AG20443 (cell line): ENCODE measurements at regions not wholly inside any gene's neighbourhood (a gene's known extent, or its start where the extent isn't known, plus 50 kb on each side); places are given as distances from the start of the nearest gene placed in this dataset.
"Not testable (repeated sequence)": the region's sequence is repeated elsewhere in the genome, so short reads cannot be mapped to it uniquely, and the experiment has no call there.

Experiments used
- DNase-seq: peaks from one replicate; pipeline ENCODE4 v3.0.0; 2012; ENCODE audit warnings: low spot score, mixed read lengths

GRCh38 chr6:15096894-15097837 is 148.7 kb upstream of the JARID2 start:
- no peak for DNase-seq

GRCh38 chr6:15101130-15101529 is 144.7 kb upstream of the JARID2 start:
- DNase-seq = no peak

- no peak for DNase-seq
Measured at GRCh38 chr6:15102241-15102640, 143.6 kb upstream of the JARID2 start.

- no peak for DNase-seq
Measured at GRCh38 chr6:15106958-15107643, 138.8 kb upstream of the JARID2 start.

GRCh38 chr6:15107644-15108382 is 138.1 kb upstream of the JARID2 start:
- DNase-seq = no peak

- no peak for DNase-seq
Measured at GRCh38 chr6:15108383-15108715, 137.5 kb upstream of the JARID2 start.

GRCh38 chr6:15109338-15110090 is 136.4 kb upstream of the JARID2 start:
- DNase-seq = no peak

GRCh38 chr6:15110726-15111354 is 135.0 kb upstream of the JARID2 start:
- no peak for DNase-seq

GRCh38 chr6:15111576-15111975 is 134.3 kb upstream of the JARID2 start:
- not testable (repeated sequence) for DNase-seq

- no peak for DNase-seq
Measured at GRCh38 chr6:15113587-15113986, 132.3 kb upstream of the JARID2 start.

GRCh38 chr6:15114061-15114460 is 131.8 kb upstream of the JARID2 start:
- DNase-seq = no peak

GRCh38 chr6:15116889-15117288 is 129.0 kb upstream of the JARID2 start:
- no peak for DNase-seq

GRCh38 chr6:15121443-15121842 is 124.4 kb upstream of the JARID2 start:
- DNase-seq = no peak

- no peak for DNase-seq
Measured at GRCh38 chr6:15121977-15122550, 123.8 kb upstream of the JARID2 start.

GRCh38 chr6:15129887-15130286 is 116.0 kb upstream of the JARID2 start:
- no peak for DNase-seq

GRCh38 chr6:15131234-15131633 is 114.6 kb upstream of the JARID2 start:
- DNase-seq = no peak

- DNase-seq = no peak
Measured at GRCh38 chr6:15131651-15132061, 114.2 kb upstream of the JARID2 start.

GRCh38 chr6:15132167-15132566 is 113.7 kb upstream of the JARID2 start:
- no peak for DNase-seq

- peak; percentile 82 for DNase-seq
Measured at GRCh38 chr6:15132854-15133670, 112.8 kb upstream of the JARID2 start.

- no peak for DNase-seq
Measured at GRCh38 chr6:15137086-15137485, 108.8 kb upstream of the JARID2 start.
